Osteoblast (primary cell): ENCODE measurements at regions not wholly inside any gene's neighbourhood (a gene's known extent, or its start where the extent isn't known, plus 50 kb on each side); places are given as distances from the start of the nearest gene placed in this dataset.

Source experiments
- DNase-seq: peaks from one replicate; pipeline ENCODE4 v3.0.0; 2011; ENCODE audit warnings: low spot score, mixed read lengths; ENCODE audit not compliant: insufficient read length; ENCODE audit errors: missing footprints
- H2AFZ ChIP-seq: 2 replicates; pipeline ENCODE4 v1.6.0; 2011; ENCODE audit warnings: mild to moderate bottlenecking, low read length
- H3K27ac ChIP-seq: 2 replicates; pipeline ENCODE4 v1.5.1; 2011; ENCODE audit warnings: mild to moderate bottlenecking, low read depth, low read length, moderate library complexity
- H3K27me3 ChIP-seq: 2 replicates; pipeline ENCODE4 v1.6.0; 2012; ENCODE audit warnings: mild to moderate bottlenecking, control low read depth, inconsistent platforms, low read length, moderate library complexity; ENCODE audit not compliant: insufficient read depth
- H3K36me3 ChIP-seq: 2 replicates; pipeline ENCODE4 v1.5.1; 2011; ENCODE audit warnings: mild to moderate bottlenecking, low read length, control low read depth, moderate library complexity; ENCODE audit not compliant: insufficient read depth
- H3K4me1 ChIP-seq: 2 replicates; pipeline ENCODE4 v1.5.1; 2011; ENCODE audit warnings: mild to moderate bottlenecking, low read length, control low read depth, moderate library complexity; ENCODE audit not compliant: insufficient read depth
- H3K4me2 ChIP-seq: 2 replicates; pipeline ENCODE4 v1.6.0; 2011; ENCODE audit warnings: mild to moderate bottlenecking, low read length; ENCODE audit not compliant: insufficient read depth
- H3K4me3 ChIP-seq: fragments of 200-600 bp; sonication (generic); 3 replicates; pipeline ENCODE4 v1.5.1; 2012; ENCODE audit warnings: mild to moderate bottlenecking, low read length, inconsistent platforms; ENCODE audit not compliant: insufficient read depth
- H3K79me2 ChIP-seq: 2 replicates; pipeline ENCODE4 v1.6.0; 2012; ENCODE audit warnings: mild to moderate bottlenecking, low read length, control low read depth, inconsistent platforms; ENCODE audit not compliant: insufficient read depth
- H3K9me3 ChIP-seq: 2 replicates; pipeline ENCODE4 v1.5.1; 2011; ENCODE audit warnings: low read depth, low read length, control low read depth
- H4K20me1 ChIP-seq: 2 replicates; pipeline ENCODE4 v1.6.0; 2012; ENCODE audit warnings: mild to moderate bottlenecking, low read length, control low read depth; ENCODE audit not compliant: insufficient read depth
- TF ChIP-seq, protein P1 (sequence below): IDR thresholded peaks from 2 replicates; pipeline ENCODE4 v1.5.1; 2011; ENCODE audit warnings: mild to moderate bottlenecking, low read depth, low read length, moderate library complexity; ENCODE audit errors: extremely low read depth

DNA sequence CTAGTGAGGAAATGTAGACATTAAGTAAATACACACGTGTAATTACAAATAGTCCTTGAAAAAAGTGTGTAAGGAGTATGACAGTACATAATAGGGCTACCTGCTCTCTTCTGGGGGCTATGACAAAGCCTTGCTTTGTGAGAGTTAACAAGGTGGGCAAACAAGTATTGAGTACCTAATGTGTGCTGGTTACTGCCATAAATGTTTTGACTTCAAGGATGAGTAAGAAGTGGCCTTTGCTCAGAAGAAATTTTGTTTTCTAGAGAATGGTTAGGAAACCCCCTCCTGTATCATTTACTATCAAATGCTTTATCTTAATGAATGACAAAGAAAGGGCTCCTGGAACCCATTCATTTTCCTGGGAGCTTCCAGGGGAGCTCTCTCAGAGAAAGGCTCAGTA lies 167.0 kb upstream of the CASK start:
- TF ChIP-seq, protein P1, sequence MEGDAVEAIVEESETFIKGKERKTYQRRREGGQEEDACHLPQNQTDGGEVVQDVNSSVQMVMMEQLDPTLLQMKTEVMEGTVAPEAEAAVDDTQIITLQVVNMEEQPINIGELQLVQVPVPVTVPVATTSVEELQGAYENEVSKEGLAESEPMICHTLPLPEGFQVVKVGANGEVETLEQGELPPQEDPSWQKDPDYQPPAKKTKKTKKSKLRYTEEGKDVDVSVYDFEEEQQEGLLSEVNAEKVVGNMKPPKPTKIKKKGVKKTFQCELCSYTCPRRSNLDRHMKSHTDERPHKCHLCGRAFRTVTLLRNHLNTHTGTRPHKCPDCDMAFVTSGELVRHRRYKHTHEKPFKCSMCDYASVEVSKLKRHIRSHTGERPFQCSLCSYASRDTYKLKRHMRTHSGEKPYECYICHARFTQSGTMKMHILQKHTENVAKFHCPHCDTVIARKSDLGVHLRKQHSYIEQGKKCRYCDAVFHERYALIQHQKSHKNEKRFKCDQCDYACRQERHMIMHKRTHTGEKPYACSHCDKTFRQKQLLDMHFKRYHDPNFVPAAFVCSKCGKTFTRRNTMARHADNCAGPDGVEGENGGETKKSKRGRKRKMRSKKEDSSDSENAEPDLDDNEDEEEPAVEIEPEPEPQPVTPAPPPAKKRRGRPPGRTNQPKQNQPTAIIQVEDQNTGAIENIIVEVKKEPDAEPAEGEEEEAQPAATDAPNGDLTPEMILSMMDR: no peak
- Histone ChIP-seq H3K4me3 (no peak overlapping the region), H3K4me1 (peaks cover under 1% of the 10 kb centered on the region), H3K4me2 (no peak overlapping the region), H3K27ac (no peak overlapping the region), H2AFZ (no peak overlapping the region), H4K20me1 (no peaks in the 10 kb centered on the region), H3K36me3 (no peaks in the 10 kb centered on the region), H3K27me3 (peaks cover 3% of the 10 kb centered on the region), H3K9me3 (no peaks in the 10 kb centered on the region), H3K79me2 (no peaks in the 10 kb centered on the region)
- no peak for DNase-seq

DNA sequence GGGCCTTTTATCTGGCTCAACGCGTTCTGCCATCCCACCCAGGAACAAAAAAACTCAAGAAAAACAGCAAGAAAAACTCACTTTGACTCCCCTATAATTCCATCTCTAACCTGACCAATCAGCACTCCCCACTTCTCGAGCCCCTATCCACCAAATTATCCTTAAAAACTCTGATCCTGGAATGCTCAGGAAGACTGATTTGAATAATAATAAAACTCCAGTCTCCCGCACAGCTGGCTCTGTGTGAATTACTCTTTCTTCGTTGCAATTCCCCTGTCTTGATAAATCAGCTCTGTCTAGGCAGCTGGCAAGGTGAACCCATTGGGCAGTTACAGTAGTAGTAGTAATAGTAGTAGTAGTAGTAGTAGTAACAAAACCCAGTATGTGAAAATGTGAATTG lies 165.7 kb upstream of the CASK start:
- Histone ChIP-seq H3K36me3 (no peaks in the 10 kb centered on the region), H3K4me3 (no peak overlapping the region)

DNA sequence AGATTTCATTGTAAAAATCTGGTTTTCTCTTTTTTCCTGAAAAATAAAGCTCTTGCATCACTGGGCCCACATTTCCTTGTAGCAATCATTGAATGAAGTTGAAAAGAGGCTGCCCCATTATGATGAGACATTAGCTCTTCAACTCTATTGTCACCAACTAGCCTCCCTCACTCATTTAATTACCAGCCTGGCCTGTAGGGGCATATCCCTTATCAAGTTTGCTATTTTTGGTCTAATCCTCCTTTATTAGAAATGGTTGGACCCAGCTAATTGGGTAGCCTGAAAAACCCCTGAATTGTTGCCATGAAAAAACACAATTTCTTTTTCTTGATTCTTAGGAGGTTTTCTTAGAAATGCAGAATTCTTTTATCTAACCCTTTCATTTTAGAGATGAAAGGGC lies 164.6 kb upstream of the CASK start:
- TF ChIP-seq, protein P1: no peak
- H3K4me2 ChIP-seq: no peak overlapping the region
- no peaks in the 10 kb centered on the region for H3K27me3 ChIP-seq
- no peaks in the 10 kb centered on the region for H4K20me1 ChIP-seq
- H3K79me2 ChIP-seq: no peaks in the 10 kb centered on the region
- no peak for DNase-seq
- no peak overlapping the region for H3K4me3 ChIP-seq
- no peak overlapping the region for H2AFZ ChIP-seq
- H3K27ac ChIP-seq: no peak overlapping the region
- no peaks in the 10 kb centered on the region for H3K36me3 ChIP-seq
- H3K4me1 ChIP-seq: no peaks in the 10 kb centered on the region
- no peaks in the 10 kb centered on the region for H3K9me3 ChIP-seq

More for the DNA sequence above, 165.7 kb upstream of the CASK start:
- Histone ChIP-seq H3K9me3 (no peaks in the 10 kb centered on the region), H3K79me2 (no peaks in the 10 kb centered on the region), H4K20me1 (no peaks in the 10 kb centered on the region), H3K4me2 (no peak overlapping the region), H3K4me1 (no peaks in the 10 kb centered on the region), H3K27me3 (peaks cover 3% of the 10 kb centered on the region), H2AFZ (no peak overlapping the region), H3K27ac (no peak overlapping the region)
- TF ChIP-seq, protein P1: no peak
- DNase-seq: no peak

DNA sequence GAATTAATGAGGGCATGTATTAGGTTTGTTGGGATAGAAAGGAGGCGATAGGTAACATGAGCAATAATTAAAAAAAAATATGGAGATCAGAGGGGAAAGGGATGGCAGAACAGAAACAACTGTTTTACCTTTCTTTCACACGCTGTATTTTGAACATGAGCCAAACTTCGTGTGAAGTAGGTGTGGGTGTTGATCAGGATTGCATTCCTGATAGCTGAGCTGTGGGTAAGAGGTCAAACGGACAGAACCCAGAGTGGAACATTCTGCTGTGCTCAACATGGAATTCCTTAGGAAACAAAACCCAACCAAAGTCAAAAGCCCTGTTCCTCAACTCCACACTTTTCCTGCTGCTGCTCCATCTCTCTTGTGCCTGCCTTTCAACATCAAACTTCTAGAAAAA lies 162.5 kb upstream of the CASK start:
- TF ChIP-seq, protein P1: no peak
- Histone ChIP-seq H3K4me3 (no peak overlapping the region), H3K4me1 (no peaks in the 10 kb centered on the region), H3K9me3 (no peaks in the 10 kb centered on the region), H3K27ac (no peak overlapping the region), H2AFZ (no peak overlapping the region), H4K20me1 (no peaks in the 10 kb centered on the region), H3K79me2 (no peaks in the 10 kb centered on the region), H3K4me2 (no peak overlapping the region), H3K27me3 (no peaks in the 10 kb centered on the region), H3K36me3 (no peaks in the 10 kb centered on the region)
- no peak for DNase-seq
